HL-60 (cell line): ENCODE measurements at regions not wholly inside any gene's neighbourhood (a gene's known extent, or its start where the extent isn't known, plus 50 kb on each side); places are given as distances from the start of the nearest gene placed in this dataset.
A peak's percentile ranks its signal among the peaks of the same experiment; 100 is the strongest.

Experiments used
- DNase-seq, 2 experiments: peaks; one replicate each; pipeline ENCODE4 v3.0.0-alpha.2; 2010 to 2020; ENCODE audit warnings: low read depth in 1 of 2, low spot score in 1 of 2
- H3K27ac ChIP-seq: fragments of 250-450 bp; sonication (Bioruptor Pico); replicated peaks from 2 replicates; pipeline ENCODE4 v1.5.1; 2020; ENCODE audit warnings: mild to moderate bottlenecking, moderate library complexity
- H3K27me3 ChIP-seq: fragments of 250-450 bp; sonication (Bioruptor Pico); 2 replicates; pipeline ENCODE4 v1.5.1; 2021; ENCODE audit warnings: mild to moderate bottlenecking, moderate library complexity; ENCODE audit not compliant: insufficient read depth, poor library complexity, severe bottlenecking
- H3K4me3 ChIP-seq: replicated peaks from 2 replicates; pipeline ENCODE4 v1.5.1; 2011; ENCODE audit warnings: mild to moderate bottlenecking, control low read depth, low read length; ENCODE audit not compliant: insufficient read depth
- GABPA ChIP-seq: IDR thresholded peaks from 2 replicates; pipeline ENCODE4 v1.6.1; 2012; ENCODE audit warnings: low read depth
- POLR2AphosphoS5 ChIP-seq: IDR thresholded peaks from 2 replicates; pipeline ENCODE4 v1.6.1; 2012; ENCODE audit warnings: low read depth
- SPI1 ChIP-seq: IDR thresholded peaks from 2 replicates; pipeline ENCODE4 v1.6.1; 2012; ENCODE audit warnings: low read depth, mild to moderate bottlenecking, borderline replicate concordance
- TF ChIP-seq, protein P1 (sequence below): IDR thresholded peaks from one replicate; pipeline ENCODE4 v1.5.1; 2011; ENCODE audit warnings: low read length, control low read depth, inconsistent platforms; ENCODE audit not compliant: insufficient read depth
- TF ChIP-seq, protein P2 (sequence below): IDR thresholded peaks from 2 replicates; pipeline ENCODE4 v1.6.1; 2012; ENCODE audit warnings: low read depth; ENCODE audit not compliant: insufficient replicate concordance

DNA sequence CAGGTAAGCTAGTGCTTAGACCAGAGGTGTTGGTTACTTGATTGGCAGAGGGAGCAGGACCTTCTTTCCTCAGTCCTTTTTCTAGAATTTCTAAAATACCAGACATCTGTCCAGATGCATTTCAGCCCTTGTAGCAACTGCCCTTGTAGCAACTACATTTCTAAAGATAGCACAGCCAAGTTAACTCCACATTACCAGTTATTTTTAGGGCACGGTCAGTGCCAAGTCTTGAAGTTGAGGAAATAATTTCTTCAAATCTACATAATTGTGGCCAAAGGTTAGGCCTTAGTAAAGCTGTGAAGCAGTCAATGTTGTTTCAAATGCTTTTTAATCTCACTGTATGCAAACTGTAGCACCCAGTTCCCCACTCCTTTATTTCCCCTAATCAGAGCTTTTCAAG is 62.9 kb downstream of the MID1IP1 start:
- H3K27me3 ChIP-seq: no peaks in the 10 kb centered on the region
- H3K4me3 ChIP-seq: no peak overlapping the region
- no peak overlapping the region for H3K27ac ChIP-seq
- TF ChIP-seq, protein P1, sequence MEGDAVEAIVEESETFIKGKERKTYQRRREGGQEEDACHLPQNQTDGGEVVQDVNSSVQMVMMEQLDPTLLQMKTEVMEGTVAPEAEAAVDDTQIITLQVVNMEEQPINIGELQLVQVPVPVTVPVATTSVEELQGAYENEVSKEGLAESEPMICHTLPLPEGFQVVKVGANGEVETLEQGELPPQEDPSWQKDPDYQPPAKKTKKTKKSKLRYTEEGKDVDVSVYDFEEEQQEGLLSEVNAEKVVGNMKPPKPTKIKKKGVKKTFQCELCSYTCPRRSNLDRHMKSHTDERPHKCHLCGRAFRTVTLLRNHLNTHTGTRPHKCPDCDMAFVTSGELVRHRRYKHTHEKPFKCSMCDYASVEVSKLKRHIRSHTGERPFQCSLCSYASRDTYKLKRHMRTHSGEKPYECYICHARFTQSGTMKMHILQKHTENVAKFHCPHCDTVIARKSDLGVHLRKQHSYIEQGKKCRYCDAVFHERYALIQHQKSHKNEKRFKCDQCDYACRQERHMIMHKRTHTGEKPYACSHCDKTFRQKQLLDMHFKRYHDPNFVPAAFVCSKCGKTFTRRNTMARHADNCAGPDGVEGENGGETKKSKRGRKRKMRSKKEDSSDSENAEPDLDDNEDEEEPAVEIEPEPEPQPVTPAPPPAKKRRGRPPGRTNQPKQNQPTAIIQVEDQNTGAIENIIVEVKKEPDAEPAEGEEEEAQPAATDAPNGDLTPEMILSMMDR: no peak
- TF ChIP-seq, protein P2, sequence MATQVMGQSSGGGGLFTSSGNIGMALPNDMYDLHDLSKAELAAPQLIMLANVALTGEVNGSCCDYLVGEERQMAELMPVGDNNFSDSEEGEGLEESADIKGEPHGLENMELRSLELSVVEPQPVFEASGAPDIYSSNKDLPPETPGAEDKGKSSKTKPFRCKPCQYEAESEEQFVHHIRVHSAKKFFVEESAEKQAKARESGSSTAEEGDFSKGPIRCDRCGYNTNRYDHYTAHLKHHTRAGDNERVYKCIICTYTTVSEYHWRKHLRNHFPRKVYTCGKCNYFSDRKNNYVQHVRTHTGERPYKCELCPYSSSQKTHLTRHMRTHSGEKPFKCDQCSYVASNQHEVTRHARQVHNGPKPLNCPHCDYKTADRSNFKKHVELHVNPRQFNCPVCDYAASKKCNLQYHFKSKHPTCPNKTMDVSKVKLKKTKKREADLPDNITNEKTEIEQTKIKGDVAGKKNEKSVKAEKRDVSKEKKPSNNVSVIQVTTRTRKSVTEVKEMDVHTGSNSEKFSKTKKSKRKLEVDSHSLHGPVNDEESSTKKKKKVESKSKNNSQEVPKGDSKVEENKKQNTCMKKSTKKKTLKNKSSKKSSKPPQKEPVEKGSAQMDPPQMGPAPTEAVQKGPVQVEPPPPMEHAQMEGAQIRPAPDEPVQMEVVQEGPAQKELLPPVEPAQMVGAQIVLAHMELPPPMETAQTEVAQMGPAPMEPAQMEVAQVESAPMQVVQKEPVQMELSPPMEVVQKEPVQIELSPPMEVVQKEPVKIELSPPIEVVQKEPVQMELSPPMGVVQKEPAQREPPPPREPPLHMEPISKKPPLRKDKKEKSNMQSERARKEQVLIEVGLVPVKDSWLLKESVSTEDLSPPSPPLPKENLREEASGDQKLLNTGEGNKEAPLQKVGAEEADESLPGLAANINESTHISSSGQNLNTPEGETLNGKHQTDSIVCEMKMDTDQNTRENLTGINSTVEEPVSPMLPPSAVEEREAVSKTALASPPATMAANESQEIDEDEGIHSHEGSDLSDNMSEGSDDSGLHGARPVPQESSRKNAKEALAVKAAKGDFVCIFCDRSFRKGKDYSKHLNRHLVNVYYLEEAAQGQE: no peak
- TF ChIP-seq POLR2AphosphoS5: no peak
- no peak for TF ChIP-seq GABPA
- TF ChIP-seq SPI1: no peak
- DNase-seq: no peak

- Histone ChIP-seq H3K27me3 (no peaks in the 10 kb centered on the region), H3K4me3 (no peak overlapping the region), H3K27ac (peak overlapping the region; percentile 86)
- TF ChIP-seq, protein P1: no peak
- TF ChIP-seq, protein P2: no peak
- TF ChIP-seq SPI1: no peak
- DNase-seq: no peak
Measured at GRCh38 chrX:38868321-38868720, 67.1 kb downstream of the MID1IP1 start.

DNA sequence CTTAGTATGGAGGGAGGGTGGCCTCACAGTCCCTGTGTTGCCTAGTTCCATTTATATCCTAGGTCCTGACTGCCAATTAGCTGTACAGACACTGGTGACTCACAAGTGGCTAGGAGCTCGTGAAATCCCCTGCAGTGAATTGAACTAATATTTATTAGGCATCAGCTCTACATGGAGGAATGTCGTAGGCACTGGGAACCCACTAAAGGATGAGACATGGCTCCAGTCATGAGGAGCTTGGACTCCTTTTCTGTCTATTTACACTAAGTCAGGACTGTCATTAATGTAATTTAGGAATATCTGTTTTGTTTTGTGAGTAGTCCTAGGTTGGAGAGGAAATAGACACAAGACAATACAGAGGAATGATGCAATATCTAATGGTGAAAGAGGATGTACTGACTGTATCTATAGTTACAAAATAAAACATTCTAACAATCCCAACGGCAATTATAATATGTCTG is 67.7 kb downstream of the MID1IP1 start:
- Histone ChIP-seq H3K4me3 (no peak overlapping the region), H3K27ac (peak overlapping the region; percentile 86), H3K27me3 (no peaks in the 10 kb centered on the region)
- no peak for TF ChIP-seq SPI1
- TF ChIP-seq, protein P2: no peak
- TF ChIP-seq GABPA: no peak
- TF ChIP-seq POLR2AphosphoS5: no peak
- TF ChIP-seq, protein P1: no peak
- peak; percentile 31 to 74 for DNase-seq
